ENCODE measurements at regions not wholly inside any gene's neighbourhood (a gene's known extent, or its start where the extent isn't known, plus 50 kb on each side); places are given as distances from the start of the nearest gene placed in this dataset.
"Not testable (repeated sequence)": the region's sequence is repeated elsewhere in the genome, so short reads cannot be mapped to it uniquely, and the experiment has no call there.

DNA sequence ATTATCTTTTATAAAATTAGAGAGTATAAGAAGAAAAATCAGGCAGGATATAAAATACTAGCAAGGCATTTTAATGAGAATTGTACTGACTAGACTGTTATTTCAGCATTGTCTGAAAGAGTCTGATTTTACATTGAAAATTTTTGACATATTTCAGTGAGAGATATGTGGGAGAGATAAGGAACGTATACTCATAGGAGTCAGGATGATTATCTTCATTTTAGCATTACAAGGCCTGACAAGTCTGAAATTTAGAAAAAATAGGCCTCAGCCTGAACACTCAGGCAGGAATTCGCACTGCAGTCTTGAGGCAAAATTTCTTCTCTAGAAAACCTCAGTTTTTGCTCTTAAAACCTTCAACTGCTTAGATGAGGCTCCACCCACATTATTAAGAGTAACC, 386.0 kb downstream of the HGF start:
- TF ChIP-seq ELF4 (IDR thresholded peaks at IDR 0.05) (no peak), NFRKB (IDR thresholded peaks at IDR 0.05) (no peak), ZNF384 (IDR thresholded peaks at IDR 0.05) (no peak), CTBP1 (IDR thresholded peaks at IDR 0.05; ENCODE audit: borderline replicate concordance) (no peak), L3MBTL2 (conservative IDR thresholded peaks at IDR 0.05) (no peak), FOXK2 (IDR thresholded peaks at IDR 0.05) (no peak), LEF1 (IDR thresholded peaks at IDR 0.05; ENCODE audit: borderline replicate concordance) (no peak)
- ChIA-PET POLR2A (no interaction called here), CTCF (no interaction called here)
- no peak for DNase-seq (ENCODE audit: extremely low spot score)

DNA sequence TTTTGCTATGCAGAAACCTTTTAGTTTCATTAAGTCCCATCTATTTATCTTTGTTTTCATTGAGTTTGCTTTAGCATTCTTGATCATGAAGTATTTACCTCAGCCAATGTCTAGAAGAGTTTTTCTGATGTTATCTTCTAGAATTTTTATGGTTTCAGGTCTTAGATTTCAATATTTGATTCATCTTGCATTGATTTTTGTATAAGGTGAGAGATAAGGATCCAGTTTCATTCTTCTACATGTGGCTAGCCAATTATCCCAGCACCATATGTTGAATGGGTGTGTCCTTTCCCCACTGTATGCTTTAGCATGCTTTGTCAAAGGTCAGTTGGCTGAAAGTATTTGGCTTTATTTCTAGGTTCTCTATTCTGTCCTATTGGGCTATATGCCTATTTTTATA, 395.2 kb downstream of the HGF start:
- DNase-seq (ENCODE audit: extremely low spot score); CTCF ChIA-PET; POLR2A ChIA-PET: not testable (repeated sequence)

DNA sequence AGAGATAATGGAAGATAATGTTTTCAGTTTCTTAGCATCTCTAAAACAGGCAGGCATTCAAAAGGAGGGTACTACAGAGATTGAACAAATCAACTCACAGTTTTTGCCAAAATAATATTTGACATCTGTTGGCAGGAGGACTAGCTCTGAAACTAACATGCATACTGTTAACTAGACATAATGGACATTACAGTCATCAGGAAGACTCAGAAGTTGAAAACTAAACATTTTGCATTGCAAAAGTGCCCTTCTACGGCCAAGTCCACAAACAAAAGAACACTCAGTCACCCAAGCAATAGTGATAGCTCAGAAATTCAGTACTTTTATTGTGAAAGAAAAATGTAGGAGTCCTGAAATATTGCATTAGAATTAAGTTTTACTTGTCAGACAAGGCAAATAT, 399.0 kb downstream of the HGF start:
- TF ChIP-seq ELF4 (IDR thresholded peaks at IDR 0.05) (no peak), ZNF384 (IDR thresholded peaks at IDR 0.05) (no peak), LEF1 (IDR thresholded peaks at IDR 0.05; ENCODE audit: borderline replicate concordance) (no peak), SP1 (IDR thresholded peaks at IDR 0.05) (no peak), SUZ12 (IDR thresholded peaks at IDR 0.05) (no peak), CTBP1 (IDR thresholded peaks at IDR 0.05; ENCODE audit: borderline replicate concordance) (no peak), ARNT (IDR thresholded peaks at IDR 0.05) (no peak)
- TF ChIP-seq, protein P1, sequence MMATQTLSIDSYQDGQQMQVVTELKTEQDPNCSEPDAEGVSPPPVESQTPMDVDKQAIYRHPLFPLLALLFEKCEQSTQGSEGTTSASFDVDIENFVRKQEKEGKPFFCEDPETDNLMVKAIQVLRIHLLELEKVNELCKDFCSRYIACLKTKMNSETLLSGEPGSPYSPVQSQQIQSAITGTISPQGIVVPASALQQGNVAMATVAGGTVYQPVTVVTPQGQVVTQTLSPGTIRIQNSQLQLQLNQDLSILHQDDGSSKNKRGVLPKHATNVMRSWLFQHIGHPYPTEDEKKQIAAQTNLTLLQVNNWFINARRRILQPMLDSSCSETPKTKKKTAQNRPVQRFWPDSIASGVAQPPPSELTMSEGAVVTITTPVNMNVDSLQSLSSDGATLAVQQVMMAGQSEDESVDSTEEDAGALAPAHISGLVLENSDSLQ (IDR thresholded peaks at IDR 0.05) = no peak
- POLR2A ChIA-PET = no interaction called here
- no peak for DNase-seq (ENCODE audit: extremely low spot score)
- CTCF ChIA-PET = no interaction called here

DNA sequence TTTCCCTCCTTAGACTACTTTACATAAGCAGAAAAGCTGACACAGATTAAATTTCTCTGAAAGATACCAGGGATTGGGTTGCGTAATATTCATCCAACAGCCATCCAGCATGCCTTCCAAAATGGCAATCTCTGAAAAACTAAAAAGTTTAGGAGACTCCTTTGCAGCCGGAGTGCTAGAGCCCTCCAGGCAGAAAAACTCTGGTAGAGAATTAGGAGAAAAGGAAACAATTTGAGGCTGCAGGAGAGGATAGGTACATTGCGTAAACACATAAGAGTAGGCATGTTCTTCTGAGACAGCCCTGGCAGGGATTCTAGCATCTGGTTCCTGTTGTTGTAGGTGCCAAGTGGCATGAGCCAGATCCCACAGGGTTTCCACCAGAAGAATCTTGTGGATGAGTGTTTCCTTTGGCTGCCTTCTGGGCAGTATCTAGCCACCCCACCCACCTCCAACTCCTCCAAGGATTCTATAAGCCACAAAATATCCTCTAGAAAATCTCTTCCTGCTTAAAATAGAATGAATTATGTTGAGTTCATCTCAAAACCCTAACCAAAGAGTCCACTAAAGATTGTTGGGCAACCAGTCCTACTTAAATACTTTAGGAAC, 402.4 kb downstream of the HGF start:
- CTCF ChIA-PET = no interaction called here
- DNase-seq (ENCODE audit: extremely low spot score) = no peak
- POLR2A ChIA-PET = no interaction called here
- no peak for TF ChIP-seq FOXA1 (IDR thresholded peaks at IDR 0.05)
- no peak for TF ChIP-seq ARNT (IDR thresholded peaks at IDR 0.05)
- no peak for TF ChIP-seq ZNF384 (IDR thresholded peaks at IDR 0.05)
- no peak for TF ChIP-seq TARDBP (IDR thresholded peaks at IDR 0.05)
- no peak for TF ChIP-seq SUZ12 (IDR thresholded peaks at IDR 0.05)
- TF ChIP-seq, protein P1 (IDR thresholded peaks at IDR 0.05) = no peak
- no peak for TF ChIP-seq ELF4 (IDR thresholded peaks at IDR 0.05)
- no peak for TF ChIP-seq SP1 (IDR thresholded peaks at IDR 0.05)
- no peak for TF ChIP-seq CTBP1 (IDR thresholded peaks at IDR 0.05; ENCODE audit: borderline replicate concordance)
- no peak for TF ChIP-seq L3MBTL2 (conservative IDR thresholded peaks at IDR 0.05)
- no peak for TF ChIP-seq NFRKB (IDR thresholded peaks at IDR 0.05)
- TF ChIP-seq FOXM1 (IDR thresholded peaks at IDR 0.05; ENCODE audit: borderline replicate concordance) = no peak
- no peak for TF ChIP-seq BHLHE40 (IDR thresholded peaks at IDR 0.05; ENCODE audit: borderline replicate concordance)
- TF ChIP-seq LEF1 (IDR thresholded peaks at IDR 0.05; ENCODE audit: borderline replicate concordance) = no peak
- no peak for TF ChIP-seq HDGF (IDR thresholded peaks at IDR 0.05; ENCODE audit: borderline replicate concordance)
- no peak for TF ChIP-seq FOXK2 (IDR thresholded peaks at IDR 0.05)

DNA sequence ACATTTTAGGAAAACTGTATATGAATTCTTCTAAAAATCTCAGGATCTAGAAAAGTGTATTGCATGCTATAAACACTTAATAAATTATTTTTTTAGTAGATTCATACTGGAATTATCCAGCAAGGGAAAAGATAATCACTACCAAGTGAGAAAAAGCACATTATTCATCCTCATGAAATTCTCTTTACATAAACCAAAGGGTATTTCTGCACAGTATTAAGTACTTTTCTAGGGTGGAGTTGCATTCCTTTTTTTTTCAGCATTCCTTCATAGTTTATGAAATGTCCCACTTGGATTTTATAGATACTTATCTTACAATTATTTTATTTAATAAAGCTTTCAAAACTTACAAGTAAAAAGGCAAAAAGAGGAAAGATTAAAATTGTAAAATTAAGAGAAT, 403.3 kb downstream of the HGF start:
- TF ChIP-seq LEF1 (IDR thresholded peaks at IDR 0.05; ENCODE audit: borderline replicate concordance) (no peak), FOXA1 (IDR thresholded peaks at IDR 0.05) (no peak), CTBP1 (IDR thresholded peaks at IDR 0.05; ENCODE audit: borderline replicate concordance) (no peak), HDGF (IDR thresholded peaks at IDR 0.05; ENCODE audit: borderline replicate concordance) (no peak), SUZ12 (IDR thresholded peaks at IDR 0.05) (no peak), ZNF384 (IDR thresholded peaks at IDR 0.05) (no peak)
- TF ChIP-seq, protein P1 (IDR thresholded peaks at IDR 0.05) = no peak
- POLR2A ChIA-PET = no interaction called here
- DNase-seq (ENCODE audit: extremely low spot score) = no peak
- CTCF ChIA-PET = no interaction called here

DNA sequence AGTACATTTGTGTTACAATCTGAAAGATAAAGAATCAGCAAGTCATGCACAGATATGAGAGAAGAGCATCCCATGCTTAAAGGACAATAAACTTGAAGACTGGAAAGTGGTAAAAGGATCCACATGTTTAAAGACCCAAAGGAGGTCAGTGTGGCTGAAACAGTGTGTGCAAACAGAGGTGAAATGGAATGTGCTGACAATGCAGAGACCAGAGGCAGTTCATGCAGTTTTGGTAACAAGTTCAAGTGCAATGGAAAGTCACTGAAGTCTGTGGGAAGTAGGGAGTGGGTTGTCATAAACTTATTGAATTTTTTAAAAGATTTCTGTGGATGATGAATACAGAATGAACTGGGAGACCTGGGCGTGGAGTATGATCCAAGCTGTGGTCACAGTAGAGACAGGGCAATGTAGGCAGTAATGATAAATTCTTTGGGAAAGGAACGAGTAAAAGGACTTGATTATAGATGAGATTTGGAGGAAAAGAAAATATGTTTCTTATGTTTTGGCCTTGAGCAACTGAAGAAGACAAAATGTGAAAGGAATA, 408.0 kb downstream of the HGF start:
- TF ChIP-seq ARNT (IDR thresholded peaks at IDR 0.05) (no peak), FOXK2 (IDR thresholded peaks at IDR 0.05) (no peak), NFRKB (IDR thresholded peaks at IDR 0.05) (no peak), FOXA1 (IDR thresholded peaks at IDR 0.05) (no peak), TARDBP (IDR thresholded peaks at IDR 0.05) (no peak), SP1 (IDR thresholded peaks at IDR 0.05) (no peak), FOXM1 (IDR thresholded peaks at IDR 0.05; ENCODE audit: borderline replicate concordance) (no peak), ZNF384 (IDR thresholded peaks at IDR 0.05) (no peak)
- ChIA-PET CTCF (no interaction called here), POLR2A (no interaction called here)
- DNase-seq (ENCODE audit: extremely low spot score) = no peak

DNA sequence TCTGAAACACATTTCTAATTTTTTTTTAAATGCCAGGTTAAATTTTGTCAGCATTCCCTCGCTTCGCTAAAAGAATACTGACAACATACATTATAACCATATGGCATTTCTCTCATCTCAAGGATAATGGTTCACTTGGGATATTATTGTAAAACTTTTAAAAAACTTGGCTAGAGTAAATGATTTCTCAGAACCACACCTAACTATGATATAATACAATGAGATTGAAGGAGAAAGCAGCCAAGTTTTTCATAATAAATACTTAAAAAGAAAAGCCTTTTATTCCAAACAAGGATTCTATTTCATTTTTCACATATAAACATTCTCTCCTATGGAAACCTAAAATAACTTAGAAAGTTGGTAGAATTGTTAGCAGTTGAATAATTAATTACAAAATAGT, 413.9 kb downstream of the HGF start:
- TF ChIP-seq LEF1 (IDR thresholded peaks at IDR 0.05; ENCODE audit: borderline replicate concordance) (no peak), L3MBTL2 (conservative IDR thresholded peaks at IDR 0.05) (no peak)
- ChIA-PET CTCF (no interaction called here), POLR2A (no interaction called here)
- DNase-seq (ENCODE audit: extremely low spot score) = no peak

Data from HEK293T (cell line).